ENCODE measurements at regions not wholly inside any gene's neighbourhood (a gene's known extent, or its start where the extent isn't known, plus 50 kb on each side); places are given as distances from the start of the nearest gene placed in this dataset.

DNA sequence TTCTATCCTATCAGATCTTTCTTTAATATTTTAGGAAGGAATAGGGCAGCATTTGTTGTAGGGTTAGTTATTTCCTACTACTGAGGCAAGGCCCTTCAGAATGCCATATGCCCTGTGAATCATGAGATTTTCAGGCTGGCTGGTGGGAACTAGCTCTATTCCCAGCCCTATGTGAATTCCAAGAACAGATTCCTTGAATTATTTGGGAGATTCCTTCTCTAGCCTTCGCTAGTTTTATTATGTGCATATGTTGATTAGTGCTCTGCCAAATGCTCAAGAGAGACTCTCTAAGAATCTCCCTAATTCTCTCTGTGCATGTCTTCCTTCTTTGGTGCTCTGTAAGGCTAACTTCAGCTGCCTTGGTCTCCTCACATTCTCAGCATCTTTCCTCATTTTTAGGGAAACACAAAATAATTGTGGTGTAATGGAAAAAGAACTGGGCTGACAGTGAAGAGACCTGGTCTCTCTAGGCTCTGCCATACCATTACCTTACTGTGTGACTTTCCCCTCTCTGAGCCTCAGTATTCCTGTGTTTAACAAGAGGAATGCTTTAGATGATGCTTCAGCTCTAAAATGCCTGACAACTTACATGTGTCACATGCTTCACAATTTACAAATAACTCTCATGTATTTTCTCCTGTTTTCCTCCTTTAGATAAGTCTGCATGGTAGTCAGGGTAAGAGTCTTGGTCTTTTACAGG lies 79.7 kb downstream of the VMA21 start:
- DNase-seq: no peak

DNA sequence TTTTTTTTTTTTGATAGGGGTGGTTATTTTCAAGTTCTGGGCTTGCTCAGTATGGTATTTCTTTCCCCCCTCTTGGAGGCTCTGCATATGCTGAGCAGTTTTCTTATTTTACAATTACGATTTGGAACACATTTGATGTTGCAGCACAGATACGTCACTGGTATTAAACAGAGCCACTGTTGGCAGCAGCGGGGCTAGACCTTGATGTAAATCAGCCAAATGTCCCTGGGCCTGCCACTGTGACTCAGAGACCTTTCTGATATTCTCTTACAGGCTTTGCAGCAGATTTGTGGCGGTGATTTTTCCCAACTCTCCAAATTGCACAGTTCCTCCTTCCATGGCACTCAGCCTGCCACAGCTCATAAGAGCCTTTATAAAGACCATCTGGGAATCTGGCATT lies 81.1 kb downstream of the VMA21 start:
- DNase-seq: no peak

DNA sequence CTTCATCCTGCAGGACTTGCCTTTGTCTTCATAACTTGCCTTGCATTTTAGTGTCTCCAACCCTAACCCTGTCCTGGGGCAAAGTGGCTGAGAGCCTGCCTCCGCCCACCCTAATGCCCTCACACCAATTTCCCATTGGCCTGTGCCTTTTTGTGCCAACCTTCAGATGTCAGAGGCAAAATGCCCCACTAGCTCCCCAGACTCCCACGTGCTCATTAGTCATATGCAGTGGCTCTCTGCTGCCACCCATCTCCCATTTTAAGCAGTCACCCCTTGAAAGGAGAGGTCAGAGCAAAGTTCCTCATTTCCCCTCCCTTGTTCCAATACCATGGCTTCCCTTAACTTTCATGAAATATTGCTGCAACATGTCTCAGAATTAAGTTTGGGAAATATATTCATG lies 74.8 kb upstream of the PASD1 start:
- no peak for DNase-seq

DNA sequence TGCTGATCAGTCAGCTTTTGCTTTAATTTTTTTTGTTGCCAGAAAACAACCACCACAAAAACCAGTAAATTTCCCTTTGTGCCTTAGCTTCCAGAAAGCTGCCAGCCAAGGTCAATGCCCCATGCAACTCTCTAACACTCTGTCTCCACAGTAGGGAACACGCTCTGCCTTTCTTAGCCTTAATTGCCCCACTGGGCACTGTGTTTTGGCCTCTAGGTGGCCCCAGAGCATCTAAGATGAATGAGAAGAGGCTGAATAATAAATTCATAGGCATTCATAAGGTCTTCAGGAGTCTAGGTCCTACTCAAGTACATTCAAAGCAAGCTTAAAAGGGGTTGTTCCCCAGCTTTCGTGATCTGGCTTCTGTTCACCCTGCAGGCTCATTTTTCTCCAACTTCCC lies 57.7 kb upstream of the PASD1 start:
- DNase-seq: peak; percentile 2

DNA sequence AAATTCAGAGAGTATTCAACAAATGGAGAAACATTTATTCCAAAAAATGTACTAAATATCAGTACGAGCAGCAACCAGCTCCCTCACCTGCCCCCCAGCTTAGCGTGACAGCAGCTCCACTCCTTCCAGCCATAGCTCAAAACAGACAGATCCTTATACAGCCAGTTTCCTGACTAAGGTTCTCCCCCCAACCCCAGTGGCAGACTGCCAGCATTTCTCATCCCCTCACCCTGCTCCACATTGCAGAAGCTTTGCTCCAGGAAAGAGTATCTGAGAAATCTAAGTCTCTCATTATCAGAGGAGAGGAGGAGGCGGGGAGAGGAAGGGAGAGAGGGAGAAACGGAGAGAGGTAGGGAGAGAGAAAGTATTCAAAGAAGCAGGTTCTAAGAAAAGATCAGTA lies 53.3 kb upstream of the PASD1 start:
- no peak for DNase-seq

DNA sequence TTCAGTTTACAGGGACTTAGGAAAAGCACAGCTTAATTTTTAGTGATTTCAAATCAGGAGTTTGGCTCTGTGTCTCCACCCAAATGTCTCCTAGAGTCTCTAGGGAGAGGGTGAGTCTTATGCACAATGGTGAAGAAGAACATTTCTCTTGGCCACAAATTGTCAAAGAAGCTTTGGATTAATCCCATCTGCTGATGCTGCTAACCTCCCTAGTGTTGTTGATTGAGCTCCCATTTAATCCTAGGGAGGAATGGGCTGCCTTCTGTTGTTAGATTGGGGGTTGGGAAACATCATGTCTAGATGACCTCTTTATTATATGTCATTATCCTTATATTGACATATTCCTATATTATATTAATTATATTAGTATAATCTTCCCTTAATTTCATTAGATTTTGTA lies 50.0 kb upstream of the PASD1 start:
- no peak for DNase-seq
